B cell (primary cell): ENCODE measurements at regions not wholly inside any gene's neighbourhood (a gene's known extent, or its start where the extent isn't known, plus 50 kb on each side); places are given as distances from the start of the nearest gene placed in this dataset.
A peak's percentile ranks its signal among the peaks of the same experiment; 100 is the strongest.

Source experiments
- ATAC-seq: fragments of 200-7000 bp; cut with Tn5 transposase; one replicate; pipeline ENCODE4 v1.10.0; 2021; ENCODE audit warnings: low read depth, mild to moderate bottlenecking, moderate number of reproducible peaks, moderate library complexity
- CTCF ChIA-PET: fragments of 350-600 bp; sonication (Branson Sonifier 250); formaldehyde crosslinking; loops from one replicate; lab custom pipeline; 2021; ENCODE audit warnings: antibody characterized with exemption, inconsistent platforms; lab: Charles Lee
- POLR2A ChIA-PET: fragments of 350-600 bp; sonication (Branson Sonifier 250); formaldehyde crosslinking; loops from one replicate; lab custom pipeline; 2021; ENCODE audit warnings: antibody characterized with exemption; lab: Charles Lee
- DNase-seq: peaks from one replicate; pipeline ENCODE4 v3.0.0; 2013
- H2AFZ ChIP-seq: 2 replicates; pipeline ENCODE4 v1.6.1; 2012; ENCODE audit warnings: mild to moderate bottlenecking, low read depth, low read length; ENCODE audit not compliant: insufficient read depth, poor library complexity, severe bottlenecking
- H3K27ac ChIP-seq, 2 donors: 1 replicate in 1 of 2; 2 replicates in 1 of 2; pipeline ENCODE4 v1.5.1; 2012 to 2013; ENCODE audit warnings: low read length in 2 of 2, mild to moderate bottlenecking in 2 of 2, moderate library complexity in 1 of 2
- H3K27me3 ChIP-seq, 4 experiments: fragments of 200-600 bp in 1 of 4; sonication (generic) in 1 of 4; replicated peaks in 1 of 4; 1 replicate in 2 of 4; 2 replicates in 2 of 4; pipeline versions ENCODE4 v1.6.1 to v1.7.0; 2013 to 2016; ENCODE audit warnings: low read length in 3 of 4, mild to moderate bottlenecking in 2 of 4, mixed read lengths in 1 of 4, moderate library complexity in 1 of 4; ENCODE audit not compliant: insufficient read depth in 4 of 4, control insufficient read depth in 3 of 4; ENCODE audit errors: control extremely low read depth in 1 of 4
- H3K36me3 ChIP-seq, 2 experiments: replicated peaks in 1 of 2; 1 replicate in 1 of 2; 2 replicates in 1 of 2; pipeline versions ENCODE4 v1.6.1 to v1.7.1; 2013; ENCODE audit warnings: low read length in 1 of 2; ENCODE audit not compliant: insufficient read depth in 2 of 2, control insufficient read depth in 1 of 2; ENCODE audit errors: control extremely low read depth in 1 of 2, extremely low read depth in 1 of 2
- H3K4me1 ChIP-seq, 2 donors: fragments of 200-600 bp in 1 of 2; sonication (generic) in 1 of 2; 1 replicate in 1 of 2; 2 replicates in 1 of 2; pipeline versions ENCODE4 v1.5.1 to v1.6.1; 2013 to 2017; ENCODE audit warnings: low read length in 2 of 2; ENCODE audit not compliant: control insufficient read depth in 2 of 2, insufficient read depth in 2 of 2
- H3K4me2 ChIP-seq: replicated peaks from 2 replicates; pipeline ENCODE3; 2012; ENCODE audit warnings: mild to moderate bottlenecking, low read depth, low read length; ENCODE audit not compliant: poor library complexity, severe bottlenecking
- H3K4me3 ChIP-seq, 5 experiments: fragments of 200-600 bp in 1 of 5; sonication (generic) in 1 of 5; 1 replicate in 3 of 5; 2 replicates in 2 of 5; pipeline versions ENCODE4 v1.5.1 to v1.7.0; 2011 to 2016; ENCODE audit warnings: low read length in 4 of 5, mild to moderate bottlenecking in 4 of 5, low read depth in 2 of 5, control low read depth in 1 of 5, moderate library complexity in 1 of 5; ENCODE audit not compliant: insufficient read depth in 1 of 5; ENCODE audit errors: control extremely low read depth in 1 of 5, extremely low read depth in 1 of 5
- H3K79me2 ChIP-seq: fragments of 200-600 bp; sonication (generic); one replicate; pipeline ENCODE4 v1.6.0; 2016; ENCODE audit warnings: low read length; ENCODE audit not compliant: control insufficient read depth, insufficient read depth
- H3K9ac ChIP-seq: fragments of 200-600 bp; sonication (generic); 2 replicates; pipeline ENCODE4 v1.6.1; 2017; ENCODE audit warnings: mild to moderate bottlenecking, low read length, moderate library complexity
- H3K9me3 ChIP-seq, 3 donors: one replicate each; pipeline versions ENCODE4 v1.6.1 to v1.7.1; 2013; ENCODE audit warnings: low read length in 2 of 3; ENCODE audit not compliant: control insufficient read depth in 2 of 3, insufficient read depth in 1 of 3; ENCODE audit errors: control extremely low read depth in 1 of 3
- H4K20me1 ChIP-seq: 2 replicates; pipeline ENCODE4 v1.6.0; 2012; ENCODE audit warnings: mild to moderate bottlenecking, low read length; ENCODE audit not compliant: insufficient read depth, control insufficient read depth, poor library complexity, severe bottlenecking
- H3K27ac Mint-ChIP-seq: one replicate; pipeline ENCODE4 v1.8.0; 2021; ENCODE audit warnings: mixed read lengths
- H3K27me3 Mint-ChIP-seq: one replicate; pipeline ENCODE4 v1.8.0; 2021; ENCODE audit warnings: mixed read lengths
- H3K4me1 Mint-ChIP-seq: one replicate; pipeline ENCODE4 v1.8.0; 2021; ENCODE audit warnings: mixed read lengths
- H3K4me3 Mint-ChIP-seq: one replicate; pipeline ENCODE4 v1.8.0; 2021; ENCODE audit warnings: mixed read lengths
- H3K9me3 Mint-ChIP-seq: one replicate; pipeline ENCODE4 v1.8.0; 2022; ENCODE audit warnings: mixed read lengths; ENCODE audit not compliant: insufficient read depth
- CTCF ChIP-seq: fragments of 200-600 bp; IDR thresholded peaks from one replicate; pipeline ENCODE4 v1.8.0; 2022; ENCODE audit warnings: antibody characterized with exemption, mild to moderate bottlenecking
- EZH2 ChIP-seq: IDR thresholded peaks from 2 replicates; pipeline ENCODE4 v1.6.1; 2012; ENCODE audit warnings: borderline replicate concordance, low read depth, mild to moderate bottlenecking, moderate library complexity, low read length; ENCODE audit not compliant: insufficient read depth, poor library complexity, severe bottlenecking
- WGBS: methylation state at CpG from one replicate; pipeline ENCODE4 v1.1.5; 2013; ENCODE audit warnings: missing lambda C conversion rate; ENCODE audit not compliant: insufficient coverage; 5-methylcytosine and 5-hydroxymethylcytosine counted together
- intact Hi-C: fragments of 100-400 bp; cut with micrococcal nuclease; formaldehyde crosslinking; loops from one replicate; pipeline ENCODE4 v1.10.0; 2022

- Mint-ChIP-seq H3K4me1 (no peaks in the 10 kb centered on the region), H3K27me3 (no peaks in the 10 kb centered on the region), H3K9me3 (no peaks in the 10 kb centered on the region), H3K4me3 (no peak overlapping the region), H3K27ac (no peak overlapping the region)
- no peak overlapping the region for H3K9ac ChIP-seq
- intact Hi-C loops = no loop called here
- POLR2A ChIA-PET = no interaction called here
- CTCF ChIA-PET = interaction anchor here (0.6 to 5.3 kb wide), 10 partner anchors 11 to 1016 kb away, joined by 3 to 76 read pairs (median 6); no protein-coding TSS in a partner anchor
- no peaks in the 10 kb centered on the region for H3K4me1 ChIP-seq
- H3K4me2 ChIP-seq = no peak overlapping the region
- H4K20me1 ChIP-seq = no peaks in the 10 kb centered on the region
- H3K27me3 ChIP-seq = no peaks in the 10 kb centered on the region
- H3K36me3 ChIP-seq = no peaks in the 10 kb centered on the region
- no CpG with 5 or more reads among the region's 1 CpG for WGBS
- peaks cover 0 to 1% (median 0%) of the 10 kb centered on the region in 3 donors for H3K9me3 ChIP-seq
- peak; percentile 77 for TF ChIP-seq CTCF
- no peak for TF ChIP-seq EZH2
- no peak overlapping the region for H2AFZ ChIP-seq
- ATAC-seq (no peak), DNase-seq (peak; percentile 35)
- no peaks in the 10 kb centered on the region for H3K79me2 ChIP-seq
- H3K4me3 ChIP-seq = no peak overlapping the region
- no peak overlapping the region for H3K27ac ChIP-seq
These were observed 656.0 kb upstream of the GRM7 start for GRCh38 chr3:6204891-6205290.

DNA sequence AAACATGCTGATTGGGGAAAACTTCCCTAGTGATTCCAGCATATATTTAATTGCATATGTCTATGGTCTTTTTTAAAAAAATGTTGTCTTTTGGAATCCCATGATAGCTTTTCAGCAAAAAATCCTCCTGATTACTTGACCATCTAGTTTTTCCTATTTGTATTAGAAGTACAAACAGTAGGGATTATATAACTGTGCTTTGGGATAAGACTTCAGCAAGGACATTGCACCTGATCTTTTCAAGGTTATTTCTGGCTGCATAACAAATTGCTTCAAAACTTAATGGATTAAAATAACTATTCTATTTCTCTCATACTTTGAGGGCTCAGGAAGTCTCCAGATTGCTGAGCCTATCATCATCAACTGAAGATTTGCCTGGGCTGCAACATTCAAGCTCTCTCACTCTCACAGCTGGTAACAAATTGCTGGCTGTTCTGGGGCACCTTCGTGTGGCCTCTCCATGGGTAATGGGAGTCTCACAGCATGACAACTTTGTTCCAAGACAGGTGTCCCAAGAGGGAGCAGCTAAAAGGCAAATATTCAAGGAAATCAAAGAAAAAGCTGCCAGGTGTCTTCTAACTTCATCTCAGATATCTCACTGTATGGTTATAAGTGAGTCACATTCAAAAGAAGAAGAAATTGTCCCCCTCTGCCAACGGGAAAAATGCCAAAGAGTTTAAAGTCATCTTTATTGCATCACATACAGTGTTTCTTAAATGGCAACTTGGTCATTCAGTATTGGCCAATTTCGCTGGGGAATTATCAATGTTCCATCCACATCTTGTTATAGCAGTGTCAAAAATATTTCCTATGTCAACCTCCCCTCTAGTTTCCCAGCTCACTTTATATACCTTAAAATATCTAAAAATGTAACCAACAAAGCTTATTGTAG, 644.5 kb upstream of the GRM7 start:
- ChIA-PET CTCF (interaction anchor here (1.4 kb wide), 1 partner anchor 11 kb away, joined by 7 read pairs; no protein-coding TSS in a partner anchor), POLR2A (no interaction called here)
- H3K4me1 ChIP-seq = peaks cover 6 to 12% of the 10 kb centered on the region in 2 donors
- no peaks in the 10 kb centered on the region for H3K79me2 ChIP-seq
- intact Hi-C loops = no loop called here
- Mint-ChIP-seq H3K27me3 (no peaks in the 10 kb centered on the region), H3K4me3 (no peak overlapping the region), H3K4me1 (peaks cover 12% of the 10 kb centered on the region), H3K9me3 (no peaks in the 10 kb centered on the region), H3K27ac (no peak overlapping the region)
- H3K9me3 ChIP-seq = no peaks in the 10 kb centered on the region
- H3K27ac ChIP-seq = no peak overlapping the region
- no peak overlapping the region for H3K4me3 ChIP-seq
- H4K20me1 ChIP-seq = no peaks in the 10 kb centered on the region
- H3K4me2 ChIP-seq = no peak overlapping the region
- ATAC-seq (no peak), DNase-seq (no peak)
- TF ChIP-seq CTCF (no peak), EZH2 (no peak)
- H2AFZ ChIP-seq = no peak overlapping the region
- H3K27me3 ChIP-seq = no peaks in the 10 kb centered on the region
- H3K9ac ChIP-seq = no peak overlapping the region
- no peaks in the 10 kb centered on the region for H3K36me3 ChIP-seq
- 79% methylated on average over 3 of the region's 3 CpGs for WGBS
